Upper lobe of right lung (tissue), 1 donor: ENCODE measurements at regions not wholly inside any gene's neighbourhood (a gene's known extent, or its start where the extent isn't known, plus 50 kb on each side); places are given as distances from the start of the nearest gene placed in this dataset.

Experiments used
- ATAC-seq: fragments of 200-7000 bp; cut with Tn5 transposase; one replicate; pipeline ENCODE4 v1.9.1; 2020; ENCODE audit warnings: mild to moderate bottlenecking, moderate library complexity
- DNase-seq: peaks from one replicate; pipeline ENCODE4 v3.0.0-alpha.2; 2020
- H3K27ac ChIP-seq: fragments of 200-600 bp; one replicate; pipeline ENCODE4 v1.8.0; 2022
- H3K27me3 ChIP-seq: fragments of 200-600 bp; one replicate; pipeline ENCODE4 v1.8.0; 2022; ENCODE audit warnings: mild to moderate bottlenecking
- H3K36me3 ChIP-seq: fragments of 200-600 bp; one replicate; pipeline ENCODE4 v1.8.0; 2022
- H3K4me1 ChIP-seq: fragments of 200-600 bp; one replicate; pipeline ENCODE4 v1.8.0; 2022
- H3K4me3 ChIP-seq: fragments of 200-600 bp; one replicate; pipeline ENCODE4 v1.8.0; 2022; ENCODE audit warnings: mild to moderate bottlenecking
- H3K9me3 ChIP-seq: fragments of 200-600 bp; one replicate; pipeline ENCODE4 v1.8.0; 2022
- intact Hi-C: fragments of 100-400 bp; cut with DNase I; formaldehyde crosslinking; loops from one replicate; pipeline ENCODE4 v1.11.0; 2022
- TF ChIP-seq, protein P1 (sequence below): fragments of 200-600 bp; IDR thresholded peaks from one replicate; pipeline ENCODE4 v1.8.0; 2022; ENCODE audit warnings: antibody characterized with exemption
- donor health status: DM: no; HTN: yes; CAD: no; lungs with severe emphysema.

DNA sequence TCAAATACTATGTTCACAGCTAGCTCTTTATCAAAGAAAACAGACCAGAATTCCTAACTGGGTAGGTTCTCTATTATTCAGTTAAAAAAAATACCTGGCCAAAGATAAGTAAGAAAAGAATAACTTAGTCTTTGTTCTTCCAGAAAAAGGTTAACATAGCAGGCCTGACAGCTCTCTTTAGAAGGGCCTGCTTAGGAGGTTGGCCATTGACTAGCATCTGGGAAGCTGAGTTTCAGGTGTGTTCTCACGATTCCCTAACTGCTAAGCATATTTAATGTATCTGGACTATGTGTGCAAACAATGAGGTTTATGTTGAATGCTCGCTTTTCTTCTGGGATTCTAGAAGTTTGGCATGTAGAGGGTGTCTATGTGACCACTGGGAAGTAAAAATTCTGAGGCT is 618.9 kb downstream of the HACE1 start:
- ATAC-seq (no peak), DNase-seq (no peak)
- Histone ChIP-seq H3K4me1 (no peaks in the 10 kb centered on the region), H3K27me3 (no peaks in the 10 kb centered on the region), H3K27ac (no peak overlapping the region), H3K9me3 (no peaks in the 10 kb centered on the region), H3K4me3 (no peak overlapping the region), H3K36me3 (no peaks in the 10 kb centered on the region)
- intact Hi-C loops: no loop called here
- TF ChIP-seq, protein P1, sequence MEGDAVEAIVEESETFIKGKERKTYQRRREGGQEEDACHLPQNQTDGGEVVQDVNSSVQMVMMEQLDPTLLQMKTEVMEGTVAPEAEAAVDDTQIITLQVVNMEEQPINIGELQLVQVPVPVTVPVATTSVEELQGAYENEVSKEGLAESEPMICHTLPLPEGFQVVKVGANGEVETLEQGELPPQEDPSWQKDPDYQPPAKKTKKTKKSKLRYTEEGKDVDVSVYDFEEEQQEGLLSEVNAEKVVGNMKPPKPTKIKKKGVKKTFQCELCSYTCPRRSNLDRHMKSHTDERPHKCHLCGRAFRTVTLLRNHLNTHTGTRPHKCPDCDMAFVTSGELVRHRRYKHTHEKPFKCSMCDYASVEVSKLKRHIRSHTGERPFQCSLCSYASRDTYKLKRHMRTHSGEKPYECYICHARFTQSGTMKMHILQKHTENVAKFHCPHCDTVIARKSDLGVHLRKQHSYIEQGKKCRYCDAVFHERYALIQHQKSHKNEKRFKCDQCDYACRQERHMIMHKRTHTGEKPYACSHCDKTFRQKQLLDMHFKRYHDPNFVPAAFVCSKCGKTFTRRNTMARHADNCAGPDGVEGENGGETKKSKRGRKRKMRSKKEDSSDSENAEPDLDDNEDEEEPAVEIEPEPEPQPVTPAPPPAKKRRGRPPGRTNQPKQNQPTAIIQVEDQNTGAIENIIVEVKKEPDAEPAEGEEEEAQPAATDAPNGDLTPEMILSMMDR: no peak

DNA sequence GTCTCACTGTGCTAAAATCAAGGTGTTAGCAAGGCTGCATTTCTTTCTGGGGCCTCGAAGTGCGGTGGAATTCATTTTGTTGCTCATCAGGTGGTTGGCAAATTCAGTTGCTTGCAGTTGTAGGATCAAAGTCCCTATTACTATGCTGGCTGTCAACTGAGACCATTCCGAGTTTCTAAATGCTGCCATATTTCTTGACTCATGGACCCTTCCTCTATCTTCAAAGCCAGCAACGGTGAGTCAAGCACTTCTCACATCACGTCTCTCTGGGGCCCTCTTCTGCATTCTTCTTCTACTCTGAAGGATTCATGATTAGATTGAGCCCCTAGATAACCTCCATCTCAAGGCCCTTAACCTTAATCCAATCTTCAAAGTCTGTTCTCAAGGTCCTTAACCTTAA is 619.7 kb downstream of the HACE1 start:
- TF ChIP-seq, protein P1: no peak
- intact Hi-C loops: no loop called here
- H3K36me3 ChIP-seq: no peaks in the 10 kb centered on the region
- H3K4me1 ChIP-seq: no peaks in the 10 kb centered on the region
- no peak overlapping the region for H3K4me3 ChIP-seq
- no peaks in the 10 kb centered on the region for H3K27me3 ChIP-seq
- no peaks in the 10 kb centered on the region for H3K9me3 ChIP-seq
- no peak for ATAC-seq
- H3K27ac ChIP-seq: no peak overlapping the region
- no peak for DNase-seq

DNA sequence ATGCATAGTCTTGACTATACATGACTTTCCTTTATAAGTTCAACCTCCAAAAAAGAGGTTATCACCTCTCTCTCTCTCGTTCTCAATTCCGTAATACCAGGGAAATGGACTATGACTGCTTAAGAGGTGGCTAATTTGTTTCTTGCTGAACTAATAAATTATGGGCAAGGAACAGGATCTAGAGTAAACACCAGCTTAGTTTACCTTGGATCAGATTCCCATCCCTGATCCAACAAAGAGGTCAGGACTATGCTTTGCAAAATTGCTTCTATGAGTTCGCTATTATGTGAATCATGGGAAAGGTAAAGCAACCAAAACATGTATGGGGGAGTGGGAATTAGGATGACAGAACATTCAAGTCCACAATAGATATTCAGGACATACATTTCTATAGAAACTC is 630.7 kb downstream of the HACE1 start:
- TF ChIP-seq, protein P1: no peak
- no peaks in the 10 kb centered on the region for H3K9me3 ChIP-seq
- no peak for ATAC-seq

DNA sequence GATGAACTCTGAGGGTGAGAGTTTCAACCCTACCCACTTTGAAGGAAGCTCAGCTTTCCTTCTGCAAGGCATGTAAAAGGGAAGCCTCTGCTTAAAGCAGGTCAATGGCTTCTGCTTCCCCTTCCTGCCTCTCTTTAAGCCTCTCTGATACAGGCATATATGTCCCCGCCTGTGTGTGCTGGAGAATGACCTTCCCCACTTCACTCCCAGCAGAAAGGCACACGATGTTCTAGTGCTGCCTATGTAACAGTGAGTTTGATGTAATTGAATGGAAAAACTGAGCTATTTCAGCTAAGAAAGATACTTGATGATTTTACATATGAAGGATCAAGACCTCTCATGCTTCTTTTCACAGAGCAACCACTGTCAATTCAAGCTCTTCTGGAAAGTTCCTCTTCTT is 632.2 kb downstream of the HACE1 start:
- Histone ChIP-seq H3K36me3 (no peaks in the 10 kb centered on the region), H3K9me3 (no peaks in the 10 kb centered on the region), H3K4me3 (no peak overlapping the region), H3K4me1 (no peaks in the 10 kb centered on the region), H3K27ac (no peak overlapping the region), H3K27me3 (no peaks in the 10 kb centered on the region)
- TF ChIP-seq, protein P1: no peak
- ATAC-seq: peak; percentile 28
- intact Hi-C loops: no loop called here
- no peak for DNase-seq

More for the DNA sequence above, 630.7 kb downstream of the HACE1 start:
- H3K27ac ChIP-seq: no peak overlapping the region
- no peaks in the 10 kb centered on the region for H3K27me3 ChIP-seq
- no peaks in the 10 kb centered on the region for H3K36me3 ChIP-seq
- intact Hi-C loops: no loop called here
- no peak for DNase-seq
- no peaks in the 10 kb centered on the region for H3K4me1 ChIP-seq
- no peak overlapping the region for H3K4me3 ChIP-seq

DNA sequence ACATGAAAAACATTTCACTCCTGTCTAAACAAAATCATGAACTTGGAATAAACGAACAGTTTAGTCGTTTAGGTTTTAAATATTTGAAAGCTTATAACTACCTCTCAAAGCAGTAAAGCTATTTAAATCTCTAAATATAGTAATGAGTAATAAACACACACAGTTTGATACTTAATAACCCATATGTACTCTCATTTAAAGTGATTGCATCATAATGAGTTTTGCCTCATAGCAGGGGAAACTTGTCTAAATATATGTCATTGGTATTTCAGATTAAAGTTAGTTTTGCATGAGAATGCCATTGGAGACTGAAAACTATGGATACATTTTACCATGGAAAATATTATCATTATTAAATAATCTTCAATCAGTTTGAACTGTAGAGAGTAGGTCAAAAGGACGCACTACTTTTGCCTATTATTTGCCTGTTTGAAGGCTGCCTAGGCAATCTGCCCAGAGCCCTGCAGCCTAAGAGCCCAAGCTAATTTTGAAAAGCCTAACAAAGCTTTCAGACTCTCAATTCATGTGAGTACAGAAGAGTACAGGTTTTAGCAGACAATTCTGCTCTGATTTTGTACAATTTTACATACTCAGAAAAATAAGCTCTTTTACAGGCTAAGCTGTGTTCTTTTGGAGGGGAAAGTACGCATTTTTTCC is 632.8 kb downstream of the HACE1 start:
- Histone ChIP-seq H3K36me3 (no peaks in the 10 kb centered on the region), H3K4me3 (no peak overlapping the region), H3K4me1 (no peaks in the 10 kb centered on the region), H3K9me3 (no peaks in the 10 kb centered on the region), H3K27ac (no peak overlapping the region), H3K27me3 (no peaks in the 10 kb centered on the region)
- intact Hi-C loops: no loop called here
- ATAC-seq (no peak), DNase-seq (no peak)
- TF ChIP-seq, protein P1: no peak

DNA sequence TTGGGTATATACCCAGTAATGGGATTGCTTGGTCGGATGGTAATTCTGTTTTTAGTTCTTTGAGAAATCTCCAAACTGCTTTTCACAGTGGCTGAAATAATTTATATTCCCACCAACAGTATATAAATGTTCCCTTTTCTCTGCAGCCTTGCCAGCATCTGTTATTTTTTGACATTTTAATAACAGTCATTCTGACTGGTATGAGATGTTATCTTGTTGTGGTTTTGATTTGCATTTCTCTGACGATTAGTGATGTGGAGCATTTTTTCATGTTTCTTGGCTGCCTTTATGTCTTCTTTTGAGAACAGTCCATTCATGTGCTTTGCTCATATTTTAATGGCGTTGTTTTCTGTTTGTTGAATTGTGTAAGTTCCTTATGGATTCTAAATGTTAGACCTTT is 641.6 kb downstream of the HACE1 start:
- intact Hi-C loops: no loop called here
- no peaks in the 10 kb centered on the region for H3K9me3 ChIP-seq
- no peak overlapping the region for H3K4me3 ChIP-seq
- H3K36me3 ChIP-seq: no peaks in the 10 kb centered on the region
- no peak overlapping the region for H3K27ac ChIP-seq
- DNase-seq: no peak
- H3K4me1 ChIP-seq: no peaks in the 10 kb centered on the region
- no peak for ATAC-seq
- TF ChIP-seq, protein P1: no peak
- H3K27me3 ChIP-seq: no peaks in the 10 kb centered on the region
